Breast epithelium (tissue), 4 donors: ENCODE measurements at regions not wholly inside any gene's neighbourhood (a gene's known extent, or its start where the extent isn't known, plus 50 kb on each side); places are given as distances from the start of the nearest gene placed in this dataset.

ENCODE experiments used
- DNase-seq, 2 donors: peaks; one replicate each; pipeline ENCODE4 v3.0.0-alpha.2; 2019; ENCODE audit warnings: low spot score in 2 of 2
- H3K27ac ChIP-seq, 2 donors: fragments of 200-600 bp; sonication (generic) in 1 of 2; one replicate each; pipeline ENCODE4 v1.5.1; 2016 to 2019; ENCODE audit warnings: mild to moderate bottlenecking in 1 of 2
- H3K27me3 ChIP-seq, 2 donors: fragments of 200-600 bp; sonication (generic) in 1 of 2; one replicate each; pipeline versions ENCODE4 v1.5.1 to v1.6.0; 2017 to 2019; ENCODE audit warnings: control low read depth in 1 of 2, mild to moderate bottlenecking in 1 of 2
- H3K36me3 ChIP-seq: fragments of 200-600 bp; one replicate; pipeline ENCODE4 v1.5.1; 2019
- H3K4me1 ChIP-seq, 2 donors: fragments of 200-600 bp; sonication (generic); one replicate each; pipeline ENCODE4 v1.5.1; 2016 to 2019; ENCODE audit warnings: control low read depth in 1 of 2
- H3K4me3 ChIP-seq, 3 donors: fragments of 200-600 bp; sonication (generic); 1 replicate in 2 of 3; 2 replicates in 1 of 3; pipeline ENCODE4 v1.5.1; 2016 to 2019; ENCODE audit warnings: mild to moderate bottlenecking in 3 of 3, moderate library complexity in 2 of 3
- H3K9me3 ChIP-seq, 2 donors: fragments of 200-600 bp; sonication (generic) in 1 of 2; one replicate each; pipeline ENCODE4 v1.5.1; 2016 to 2019; ENCODE audit warnings: control low read depth in 1 of 2
- CTCF ChIP-seq, 3 donors: fragments of 450-650 bp; IDR thresholded peaks; one replicate each; pipeline ENCODE4 v1.5.1; 2016 to 2017; ENCODE audit warnings: antibody characterized with exemption in 3 of 3, mild to moderate bottlenecking in 3 of 3, moderate library complexity in 3 of 3
- POLR2A ChIP-seq: fragments of 450-650 bp; IDR thresholded peaks from one replicate; pipeline ENCODE4 v1.6.1; 2016; ENCODE audit warnings: antibody characterized with exemption, mild to moderate bottlenecking, moderate library complexity
- POLR2AphosphoS5 ChIP-seq, 3 donors: sonication (generic); formaldehyde crosslinking; IDR thresholded peaks; one replicate each; pipeline ENCODE4 v1.6.1; 2017; ENCODE audit warnings: antibody characterized with exemption in 3 of 3
- intact Hi-C: fragments of 100-400 bp; cut with DNase I; formaldehyde crosslinking; loops from one replicate; pipeline ENCODE4 v1.15.1; 2023; ENCODE audit warnings: low total_unique reads

GRCh38 chr15:62969442-62970089 lies 73.0 kb upstream of the TPM1 start:
- Histone ChIP-seq H3K9me3 (no peaks in the 10 kb centered on the region), H3K4me3 (no peak overlapping the region), H3K4me1 (no peaks in the 10 kb centered on the region), H3K27ac (no peak overlapping the region), H3K27me3 (no peaks in the 10 kb centered on the region), H3K36me3 (no peaks in the 10 kb centered on the region)
- intact Hi-C loops: no loop called here
- no peak for TF ChIP-seq POLR2AphosphoS5 (IDR thresholded peaks at IDR 0.05)
- TF ChIP-seq CTCF (IDR thresholded peaks at IDR 0.05): no peak
- no peak for TF ChIP-seq POLR2A
- no peak for DNase-seq

GRCh38 chr15:62972814-62973213 lies 69.7 kb upstream of the TPM1 start:
- no peak for DNase-seq
- Histone ChIP-seq H3K27me3 (no peaks in the 10 kb centered on the region), H3K9me3 (no peaks in the 10 kb centered on the region), H3K36me3 (no peaks in the 10 kb centered on the region), H3K4me3 (no peak overlapping the region), H3K27ac (no peak overlapping the region), H3K4me1 (no peaks in the 10 kb centered on the region)
- intact Hi-C loops: no loop called here
- TF ChIP-seq CTCF (IDR thresholded peaks at IDR 0.05) (no peak), POLR2AphosphoS5 (IDR thresholded peaks at IDR 0.05) (no peak), POLR2A (no peak)

- Histone ChIP-seq H3K27ac (no peak overlapping the region), H3K4me1 (no peaks in the 10 kb centered on the region), H3K27me3 (no peaks in the 10 kb centered on the region), H3K9me3 (no peaks in the 10 kb centered on the region), H3K4me3 (no peak overlapping the region), H3K36me3 (no peaks in the 10 kb centered on the region)
- TF ChIP-seq POLR2AphosphoS5 (IDR thresholded peaks at IDR 0.05) (no peak), CTCF (IDR thresholded peaks at IDR 0.05) (no peak), POLR2A (no peak)
- intact Hi-C loops: no loop called here
- no peak for DNase-seq
Observed at GRCh38 chr15:62975515-62975914, 67.0 kb upstream of the TPM1 start.

- no peaks in the 10 kb centered on the region for H3K36me3 ChIP-seq
- H3K27ac ChIP-seq: no peak overlapping the region
- H3K9me3 ChIP-seq: no peaks in the 10 kb centered on the region
- intact Hi-C loops: no loop called here
- no peaks in the 10 kb centered on the region for H3K27me3 ChIP-seq
- no peaks in the 10 kb centered on the region for H3K4me1 ChIP-seq
- DNase-seq: no peak
- H3K4me3 ChIP-seq: no peak overlapping the region
- TF ChIP-seq POLR2A (no peak), POLR2AphosphoS5 (IDR thresholded peaks at IDR 0.05) (no peak), CTCF (IDR thresholded peaks at IDR 0.05) (no peak)
Observed at GRCh38 chr15:62976301-62976881, 66.2 kb upstream of the TPM1 start.

GRCh38 chr15:62977952-62978811 lies 64.4 kb upstream of the TPM1 start:
- H3K27ac ChIP-seq: peak overlapping the region; percentile 71 to 77
- H3K9me3 ChIP-seq: no peaks in the 10 kb centered on the region
- H3K4me3 ChIP-seq: no peak overlapping the region
- TF ChIP-seq POLR2AphosphoS5 (IDR thresholded peaks at IDR 0.05) (no peak), POLR2A (no peak), CTCF (IDR thresholded peaks at IDR 0.05) (no peak)
- intact Hi-C loops: no loop called here
- no peaks in the 10 kb centered on the region for H3K36me3 ChIP-seq
- H3K27me3 ChIP-seq: no peaks in the 10 kb centered on the region
- DNase-seq: peak in 1 of 2 donors; percentile 74
- H3K4me1 ChIP-seq: no peaks in the 10 kb centered on the region
